A673 (cell line): ENCODE measurements at regions not wholly inside any gene's neighbourhood (a gene's known extent, or its start where the extent isn't known, plus 50 kb on each side); places are given as distances from the start of the nearest gene placed in this dataset.

Experiments used
- BruUV-seq: library from RNA; stranded (reverse); fragments of 400-500 nt; replicated peaks from 2 replicates; lab custom pipeline; 2021; lab: Mats Ljungman, UMichigan
- CTCF ChIA-PET: fragments of 300-600 bp; sonication (Branson Sonifier 250); formaldehyde crosslinking; loops from one replicate; lab custom pipeline; 2022; ENCODE audit warnings: antibody characterized with exemption; lab: Charles Lee
- POLR2A ChIA-PET: fragments of 300-600 bp; sonication (Branson Sonifier 250); formaldehyde crosslinking; loops from one replicate; lab custom pipeline; 2022; ENCODE audit warnings: antibody characterized with exemption; ENCODE audit not compliant: low non-redundant PET; lab: Charles Lee
- DNase-seq: peaks from one replicate; pipeline ENCODE4 v3.0.0-alpha.2; 2015; ENCODE audit warnings: low spot score
- H3K27ac ChIP-seq: fragments of 200-600 bp; sonication (generic); 2 replicates; pipeline ENCODE4 v1.5.1; 2016; ENCODE audit warnings: mixed run types, low read depth, mild to moderate bottlenecking, mixed read lengths, antibody characterized with exemption, low read length; ENCODE audit not compliant: poor library complexity, severe bottlenecking
- H3K27me3 ChIP-seq: fragments of 200-600 bp; sonication (generic); replicated peaks from 2 replicates; pipeline ENCODE4 v1.6.1; 2017; ENCODE audit warnings: mixed run types, low read depth, mild to moderate bottlenecking, mixed read lengths, antibody characterized with exemption, low read length; ENCODE audit not compliant: insufficient read depth, poor library complexity
- H3K36me3 ChIP-seq: fragments of 200-600 bp; sonication (generic); 2 replicates; pipeline ENCODE4 v1.6.1; 2016; ENCODE audit warnings: mixed run types, mild to moderate bottlenecking, mixed read lengths, antibody characterized with exemption, low read length; ENCODE audit not compliant: insufficient read depth, poor library complexity, severe bottlenecking
- H3K4me1 ChIP-seq: fragments of 200-600 bp; sonication (generic); 2 replicates; pipeline ENCODE4 v1.6.1; 2017; ENCODE audit warnings: mixed run types, mild to moderate bottlenecking, mixed read lengths, antibody characterized with exemption, low read length; ENCODE audit not compliant: insufficient read depth, poor library complexity, severe bottlenecking
- H3K4me3 ChIP-seq: fragments of 200-600 bp; sonication (generic); 2 replicates; pipeline ENCODE4 v1.5.1; 2016; ENCODE audit warnings: low read depth, mixed run types, mild to moderate bottlenecking, mixed read lengths, low read length; ENCODE audit not compliant: poor library complexity, severe bottlenecking
- H3K9me3 ChIP-seq: fragments of 200-600 bp; sonication (generic); 2 replicates; pipeline ENCODE4 v1.6.1; 2016; ENCODE audit warnings: mixed run types, low read depth, mild to moderate bottlenecking, mixed read lengths, antibody characterized with exemption, low read length; ENCODE audit not compliant: poor library complexity, severe bottlenecking
- CTCF ChIP-seq: fragments of 300-800, 200-600 bp; sonication (generic); conservative IDR thresholded peaks from 2 replicates; pipeline ENCODE4 v1.5.1; 2017; ENCODE audit warnings: low read depth, mild to moderate bottlenecking, antibody characterized with exemption, low read length, moderate library complexity, mixed read lengths
- EZH2 ChIP-seq: fragments of 200-600 bp; sonication (generic); IDR thresholded peaks from 2 replicates; pipeline ENCODE4 v1.6.1; 2017; ENCODE audit warnings: borderline replicate concordance, low read depth, mild to moderate bottlenecking, mixed read lengths, antibody characterized with exemption, low read length; ENCODE audit not compliant: poor library complexity, severe bottlenecking
- intact Hi-C: fragments of 100-400 bp; cut with micrococcal nuclease; formaldehyde crosslinking; loops from one replicate; pipeline ENCODE4 v1.10.0; 2022; ENCODE audit not compliant: unreplicated experiment

DNA sequence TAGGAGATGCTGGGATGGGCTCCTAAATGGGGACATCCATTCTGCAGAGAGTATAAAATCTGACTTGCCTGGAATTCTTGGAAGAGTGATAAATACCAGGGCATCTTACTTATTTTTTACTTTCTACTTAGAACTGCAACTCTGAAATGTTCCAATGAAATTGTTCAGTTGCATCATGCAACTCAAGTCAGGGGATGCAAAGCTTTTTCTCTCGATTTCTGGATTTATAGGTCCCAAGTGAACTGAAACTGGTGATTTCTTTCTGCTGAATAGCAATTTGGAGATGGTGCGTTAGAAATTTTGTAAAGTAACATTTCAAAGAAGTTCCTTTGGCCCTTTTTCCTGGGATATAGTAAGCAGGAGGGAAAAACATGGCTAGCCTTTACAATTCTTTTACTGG is 238.4 kb upstream of the CD180 start:
- no peak for DNase-seq
- TF ChIP-seq EZH2 = no peak
- Histone ChIP-seq H3K27ac (no peak overlapping the region), H3K4me1 (peaks cover 44% of the 10 kb centered on the region), H3K27me3 (no peaks in the 10 kb centered on the region), H3K36me3 (no peaks in the 10 kb centered on the region), H3K9me3 (peaks cover 14% of the 10 kb centered on the region), H3K4me3 (no peak overlapping the region)
- ChIA-PET POLR2A (no interaction called here), CTCF (no interaction called here)
- intact Hi-C loops = loop anchor here (5.0 kb wide), 1 partner anchor 188 kb away; no protein-coding TSS in a partner anchor
- BruUV-seq = no TSS peak

- ChIA-PET POLR2A (no interaction called here), CTCF (interaction anchor here (0.5 kb wide), 1 partner anchor 339 kb away, joined by 3 read pairs; no protein-coding TSS in a partner anchor)
- H3K36me3 ChIP-seq = no peaks in the 10 kb centered on the region
- H3K9me3 ChIP-seq = peaks cover 14% of the 10 kb centered on the region
- no peak overlapping the region for H3K4me3 ChIP-seq
- intact Hi-C loops = no loop called here
- no TSS peak for BruUV-seq
- DNase-seq = no peak
- H3K27ac ChIP-seq = peak overlapping the region; percentile 25
- TF ChIP-seq EZH2 (no peak), CTCF (no peak)
- H3K4me1 ChIP-seq = peaks cover 38% of the 10 kb centered on the region
- no peaks in the 10 kb centered on the region for H3K27me3 ChIP-seq
Measured at GRCh38 chr5:67434466-67434865, 237.9 kb upstream of the CD180 start.

- peaks cover 25% of the 10 kb centered on the region for H3K4me1 ChIP-seq
- no peak for TF ChIP-seq EZH2
- no peak for TF ChIP-seq CTCF
- no peak for DNase-seq
- H3K4me3 ChIP-seq = no peak overlapping the region
- POLR2A ChIA-PET = no interaction called here
- peaks cover 14% of the 10 kb centered on the region for H3K9me3 ChIP-seq
- no TSS peak for BruUV-seq
- no peak overlapping the region for H3K27ac ChIP-seq
- intact Hi-C loops = no loop called here
- no peaks in the 10 kb centered on the region for H3K36me3 ChIP-seq
- no peaks in the 10 kb centered on the region for H3K27me3 ChIP-seq
- CTCF ChIA-PET = no interaction called here
Measured at GRCh38 chr5:67432606-67433005, 236.0 kb upstream of the CD180 start.

DNA sequence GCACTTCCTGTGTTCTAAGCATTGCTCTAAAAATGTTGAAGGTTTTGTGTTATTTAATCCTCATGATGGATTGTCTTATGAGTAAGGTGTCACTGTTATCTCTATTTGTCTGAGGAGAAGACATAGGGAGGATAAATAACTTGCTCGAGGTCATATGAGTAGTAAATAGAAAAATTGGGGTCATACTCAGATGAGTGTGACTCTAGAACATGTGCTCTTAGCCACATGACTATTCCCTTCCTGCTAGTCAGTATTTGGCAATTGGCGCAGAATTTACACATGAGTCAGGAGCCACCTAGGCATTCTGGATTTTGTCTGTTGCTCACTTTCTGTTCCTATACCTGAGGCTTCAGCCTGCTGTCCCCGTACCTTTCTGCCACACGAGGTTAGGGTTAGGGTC is 234.6 kb upstream of the CD180 start:
- intact Hi-C loops = no loop called here
- H3K4me3 ChIP-seq = no peak overlapping the region
- BruUV-seq = no TSS peak
- peaks cover 16% of the 10 kb centered on the region for H3K4me1 ChIP-seq
- H3K36me3 ChIP-seq = no peaks in the 10 kb centered on the region
- CTCF ChIA-PET = no interaction called here
- POLR2A ChIA-PET = no interaction called here
- no peak overlapping the region for H3K27ac ChIP-seq
- no peaks in the 10 kb centered on the region for H3K27me3 ChIP-seq
- TF ChIP-seq CTCF = no peak
- TF ChIP-seq EZH2 = no peak
- no peak for DNase-seq
- peaks cover 6% of the 10 kb centered on the region for H3K9me3 ChIP-seq
